Calu3 (cell line): ENCODE measurements at regions not wholly inside any gene's neighbourhood (a gene's known extent, or its start where the extent isn't known, plus 50 kb on each side); places are given as distances from the start of the nearest gene placed in this dataset.

Experiments
- BruUV-seq: library from RNA; stranded (reverse); fragments of 400-500 nt; replicated peaks from 2 replicates; lab custom pipeline; 2021; lab: Mats Ljungman, UMichigan
- CTCF ChIA-PET: fragments of 300-600 bp; sonication (Branson Sonifier 250); formaldehyde crosslinking; loops from one replicate; lab custom pipeline; 2022; ENCODE audit warnings: antibody characterized with exemption; lab: Charles Lee
- DNase-seq: peaks from one replicate; pipeline ENCODE4 v3.0.0; 2022
- H3K27ac Mint-ChIP-seq: one replicate; pipeline ENCODE4 v1.8.0; 2022; ENCODE audit warnings: mixed read lengths; ENCODE audit not compliant: unreplicated experiment
- H3K27me3 Mint-ChIP-seq: one replicate; pipeline ENCODE4 v1.8.0; 2022; ENCODE audit warnings: mixed read lengths; ENCODE audit not compliant: unreplicated experiment
- H3K36me3 Mint-ChIP-seq: one replicate; pipeline ENCODE4 v1.8.0; 2022; ENCODE audit warnings: mild to moderate bottlenecking, moderate library complexity, mixed read lengths; ENCODE audit not compliant: insufficient read depth, unreplicated experiment
- H3K4me1 Mint-ChIP-seq: one replicate; pipeline ENCODE4 v1.8.0; 2022; ENCODE audit warnings: mild to moderate bottlenecking, low read depth, mixed read lengths; ENCODE audit not compliant: unreplicated experiment
- H3K4me3 Mint-ChIP-seq: one replicate; pipeline ENCODE4 v1.8.0; 2022; ENCODE audit warnings: mild to moderate bottlenecking, low read depth, moderate library complexity, mixed read lengths; ENCODE audit not compliant: unreplicated experiment
- H3K9me3 Mint-ChIP-seq: one replicate; pipeline ENCODE4 v1.8.0; 2022; ENCODE audit warnings: low read depth, mixed read lengths; ENCODE audit not compliant: unreplicated experiment
- CTCF ChIP-seq: fragments of 200-600 bp; IDR thresholded peaks from one replicate; pipeline ENCODE4 v1.8.0; 2022; ENCODE audit warnings: antibody characterized with exemption; ENCODE audit not compliant: unreplicated experiment
- intact Hi-C: fragments of 100-400 bp; cut with micrococcal nuclease; formaldehyde crosslinking; loops from one replicate; pipeline ENCODE4 v1.10.0; 2022; ENCODE audit not compliant: unreplicated experiment

- intact Hi-C loops: no loop called here
- no peak for TF ChIP-seq CTCF
- peaks cover 3% of the 10 kb centered on the region for H3K9me3 Mint-ChIP-seq
- H3K4me3 Mint-ChIP-seq: no peak overlapping the region
- no peak overlapping the region for H3K27ac Mint-ChIP-seq
- H3K27me3 Mint-ChIP-seq: no peaks in the 10 kb centered on the region
- CTCF ChIA-PET: no interaction called here
- H3K36me3 Mint-ChIP-seq: peaks cover 5% of the 10 kb centered on the region
- BruUV-seq: no TSS peak
- no peak for DNase-seq
- H3K4me1 Mint-ChIP-seq: peaks cover 36% of the 10 kb centered on the region
Measured at GRCh38 chr15:39176030-39176429, 404.8 kb upstream of the THBS1 start.

GRCh38 chr15:39177561-39177960, 403.3 kb upstream of the THBS1 start:
- H3K4me1 Mint-ChIP-seq: peaks cover 41% of the 10 kb centered on the region
- intact Hi-C loops: no loop called here
- no peaks in the 10 kb centered on the region for H3K27me3 Mint-ChIP-seq
- peaks cover 3% of the 10 kb centered on the region for H3K9me3 Mint-ChIP-seq
- CTCF ChIA-PET: no interaction called here
- no peak for TF ChIP-seq CTCF
- BruUV-seq: no TSS peak
- no peak overlapping the region for H3K27ac Mint-ChIP-seq
- no peak overlapping the region for H3K4me3 Mint-ChIP-seq
- H3K36me3 Mint-ChIP-seq: peaks cover 5% of the 10 kb centered on the region
- DNase-seq: no peak

GRCh38 chr15:39180030-39180429, 400.8 kb upstream of the THBS1 start:
- H3K36me3 Mint-ChIP-seq: no peaks in the 10 kb centered on the region
- H3K4me3 Mint-ChIP-seq: no peak overlapping the region
- H3K9me3 Mint-ChIP-seq: no peaks in the 10 kb centered on the region
- peaks cover 22% of the 10 kb centered on the region for H3K4me1 Mint-ChIP-seq
- no peak for TF ChIP-seq CTCF
- DNase-seq: no peak
- no peak overlapping the region for H3K27ac Mint-ChIP-seq
- no peaks in the 10 kb centered on the region for H3K27me3 Mint-ChIP-seq
- intact Hi-C loops: loop anchor here (5.0 kb wide), 1 partner anchor 257 kb away; no protein-coding TSS in a partner anchor
- no TSS peak for BruUV-seq
- CTCF ChIA-PET: no interaction called here

- Mint-ChIP-seq H3K4me3 (no peak overlapping the region), H3K27ac (peak overlapping the region; percentile 60), H3K27me3 (no peaks in the 10 kb centered on the region), H3K36me3 (no peaks in the 10 kb centered on the region), H3K4me1 (peaks cover 19% of the 10 kb centered on the region), H3K9me3 (no peaks in the 10 kb centered on the region)
- CTCF ChIA-PET: interaction anchor here (0.7 to 2.1 kb wide), 2 partner anchors 8 to 199 kb away, joined by 3 to 7 read pairs; no protein-coding TSS in a partner anchor
- DNase-seq: no peak
- BruUV-seq: no TSS peak
- no peak for TF ChIP-seq CTCF
- intact Hi-C loops: loop anchor here (5.0 kb wide), 1 partner anchor 257 kb away; no protein-coding TSS in a partner anchor
Measured at GRCh38 chr15:39180483-39180933, 400.4 kb upstream of the THBS1 start.
